Activated B cell treated with CpG ODN at 0.5 μM for 24 hours (primary cell): ENCODE measurements at regions not wholly inside any gene's neighbourhood (a gene's known extent, or its start where the extent isn't known, plus 50 kb on each side); places are given as distances from the start of the nearest gene placed in this dataset.

Experiments used
- ATAC-seq: fragments of 200-7000 bp; cut with Tn5 transposase; one replicate; pipeline ENCODE4 v1.10.0; 2021; ENCODE audit warnings: low read depth, mild to moderate bottlenecking, moderate library complexity
- CTCF ChIA-PET: fragments of 350-600 bp; sonication (Branson Sonifier 250); formaldehyde crosslinking; loops from one replicate; lab custom pipeline; 2021; ENCODE audit warnings: antibody characterized with exemption; lab: Charles Lee
- POLR2A ChIA-PET: fragments of 350-600 bp; sonication (Branson Sonifier 250); formaldehyde crosslinking; loops from one replicate; lab custom pipeline; 2021; ENCODE audit warnings: antibody characterized with exemption; lab: Charles Lee
- DNase-seq: peaks from one replicate; pipeline ENCODE4 v3.0.0; 2022
- H3K27ac Mint-ChIP-seq: one replicate; pipeline ENCODE4 v1.8.0; 2020; ENCODE audit warnings: mixed read lengths
- H3K27me3 Mint-ChIP-seq: one replicate; pipeline ENCODE4 v1.8.0; 2021; ENCODE audit warnings: mixed read lengths
- H3K36me3 Mint-ChIP-seq: one replicate; pipeline ENCODE4 v1.8.0; 2021; ENCODE audit warnings: low read depth, mixed read lengths
- H3K4me1 Mint-ChIP-seq: one replicate; pipeline ENCODE4 v1.8.0; 2021; ENCODE audit warnings: mixed read lengths
- H3K4me3 Mint-ChIP-seq: one replicate; pipeline ENCODE4 v1.8.0; 2020; ENCODE audit warnings: mild to moderate bottlenecking, mixed read lengths
- H3K9me3 Mint-ChIP-seq: one replicate; pipeline ENCODE4 v1.8.0; 2020; ENCODE audit warnings: mixed read lengths
- CTCF ChIP-seq: fragments of 200-600 bp; IDR thresholded peaks from one replicate; pipeline ENCODE4 v1.8.0; 2022; ENCODE audit warnings: antibody characterized with exemption, mild to moderate bottlenecking
- intact Hi-C: fragments of 100-400 bp; cut with micrococcal nuclease; formaldehyde crosslinking; loops from one replicate; pipeline ENCODE4 v1.15.1; 2024

- Mint-ChIP-seq H3K4me1 (no peaks in the 10 kb centered on the region), H3K9me3 (peaks cover 12% of the 10 kb centered on the region), H3K27me3 (no peaks in the 10 kb centered on the region), H3K27ac (no peak overlapping the region), H3K4me3 (no peak overlapping the region), H3K36me3 (no peaks in the 10 kb centered on the region)
- POLR2A ChIA-PET, result no interaction called here
- intact Hi-C loops, result no loop called here
- no peak for ATAC-seq
- CTCF ChIA-PET, result no interaction called here
- no peak for DNase-seq
- TF ChIP-seq CTCF, result no peak
Measured at GRCh38 chr5:45098483-45098882, 289.7 kb downstream of the MRPS30 start.

GRCh38 chr5:45101146-45101545 lies 292.4 kb downstream of the MRPS30 start:
- Mint-ChIP-seq H3K4me3 (no peak overlapping the region), H3K4me1 (no peaks in the 10 kb centered on the region), H3K27me3 (no peaks in the 10 kb centered on the region), H3K27ac (no peak overlapping the region), H3K9me3 (peaks cover 15% of the 10 kb centered on the region), H3K36me3 (no peaks in the 10 kb centered on the region)
- intact Hi-C loops, result no loop called here
- POLR2A ChIA-PET, result no interaction called here
- TF ChIP-seq CTCF, result no peak
- CTCF ChIA-PET, result no interaction called here
- DNase-seq, result no peak
- ATAC-seq, result no peak

- no peaks in the 10 kb centered on the region for H3K36me3 Mint-ChIP-seq
- ATAC-seq (no peak), DNase-seq (no peak)
- no peak overlapping the region for H3K27ac Mint-ChIP-seq
- ChIA-PET CTCF (no interaction called here), POLR2A (no interaction called here)
- peaks cover 13% of the 10 kb centered on the region for H3K9me3 Mint-ChIP-seq
- intact Hi-C loops, result no loop called here
- H3K4me3 Mint-ChIP-seq, result no peak overlapping the region
- TF ChIP-seq CTCF, result no peak
- H3K4me1 Mint-ChIP-seq, result no peaks in the 10 kb centered on the region
- no peaks in the 10 kb centered on the region for H3K27me3 Mint-ChIP-seq
Measured at GRCh38 chr5:45105491-45105994, 296.8 kb downstream of the MRPS30 start.

GRCh38 chr5:45109062-45109461 lies 300.3 kb downstream of the MRPS30 start:
- ChIA-PET POLR2A (no interaction called here), CTCF (no interaction called here)
- H3K4me1 Mint-ChIP-seq, result no peaks in the 10 kb centered on the region
- DNase-seq (no peak), ATAC-seq (no peak)
- H3K9me3 Mint-ChIP-seq, result peaks cover 5% of the 10 kb centered on the region
- intact Hi-C loops, result no loop called here
- no peak for TF ChIP-seq CTCF
- H3K27me3 Mint-ChIP-seq, result no peaks in the 10 kb centered on the region
- H3K27ac Mint-ChIP-seq, result no peak overlapping the region
- H3K36me3 Mint-ChIP-seq, result no peaks in the 10 kb centered on the region
- H3K4me3 Mint-ChIP-seq, result no peak overlapping the region

- H3K4me3 Mint-ChIP-seq, result no peak overlapping the region
- H3K27me3 Mint-ChIP-seq, result no peaks in the 10 kb centered on the region
- H3K4me1 Mint-ChIP-seq, result no peaks in the 10 kb centered on the region
- ATAC-seq (no peak), DNase-seq (no peak)
- H3K27ac Mint-ChIP-seq, result no peak overlapping the region
- TF ChIP-seq CTCF, result no peak
- ChIA-PET POLR2A (no interaction called here), CTCF (no interaction called here)
- intact Hi-C loops, result no loop called here
- H3K9me3 Mint-ChIP-seq, result peaks cover 5% of the 10 kb centered on the region
- no peaks in the 10 kb centered on the region for H3K36me3 Mint-ChIP-seq
Measured at GRCh38 chr5:45109636-45110035, 300.9 kb downstream of the MRPS30 start.
